GM12874 (cell line): ENCODE measurements at regions not wholly inside any gene's neighbourhood (a gene's known extent, or its start where the extent isn't known, plus 50 kb on each side); places are given as distances from the start of the nearest gene placed in this dataset.

Experiments
- CTCF ChIP-seq: IDR thresholded peaks from 2 replicates; pipeline ENCODE4 v1.5.1; 2011; ENCODE audit warnings: low read depth, mild to moderate bottlenecking, control low read depth, low read length, moderate library complexity; ENCODE audit not compliant: insufficient read depth

- no peak for TF ChIP-seq CTCF
Observed at GRCh38 chr3:117580806-117581205, 871.2 kb downstream of the TUSC7 start.

GRCh38 chr3:117586161-117586560, 876.6 kb downstream of the TUSC7 start:
- no peak for TF ChIP-seq CTCF

GRCh38 chr3:117587416-117587815, 877.8 kb downstream of the TUSC7 start:
- no peak for TF ChIP-seq CTCF

GRCh38 chr3:117589454-117589853, 879.9 kb downstream of the TUSC7 start:
- no peak for TF ChIP-seq CTCF

- no peak for TF ChIP-seq CTCF
Observed at GRCh38 chr3:117595615-117596014, 886.0 kb downstream of the TUSC7 start.

- no peak for TF ChIP-seq CTCF
Observed at GRCh38 chr3:117596503-117596902, 886.9 kb downstream of the TUSC7 start.

- no peak for TF ChIP-seq CTCF
Observed at GRCh38 chr3:117597865-117598264, 888.3 kb downstream of the TUSC7 start.

GRCh38 chr3:117600112-117600511, 890.5 kb downstream of the TUSC7 start:
- TF ChIP-seq CTCF, result no peak
